Tongue (tissue), 1 donor: ENCODE measurements at regions not wholly inside any gene's neighbourhood (a gene's known extent, or its start where the extent isn't known, plus 50 kb on each side); places are given as distances from the start of the nearest gene placed in this dataset.
"Not testable (repeated sequence)": the region's sequence is repeated elsewhere in the genome, so short reads cannot be mapped to it uniquely, and the experiment has no call there.

Experiments used
- DNase-seq: peaks from one replicate; pipeline ENCODE4 v3.0.0-alpha.2; 2015

DNA sequence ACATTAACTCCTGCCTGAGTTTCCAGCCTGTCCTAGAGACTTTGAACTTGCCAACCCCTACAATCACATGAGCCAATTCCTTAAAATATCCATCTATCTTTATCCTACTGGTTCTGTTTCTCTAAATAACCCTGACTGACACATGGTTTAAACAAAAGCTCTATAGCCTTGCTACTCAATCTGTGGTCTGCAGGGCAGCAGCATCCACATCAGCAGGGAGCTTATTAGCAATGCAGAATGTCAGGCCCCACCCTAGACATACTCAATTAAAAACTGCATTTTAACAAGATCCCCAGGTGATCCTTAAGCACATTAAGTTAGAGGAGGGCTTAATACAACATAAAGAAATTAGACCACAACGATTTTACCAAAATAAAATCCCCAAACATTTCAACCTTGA is 108.3 kb upstream of the CPSF6 start:
- no peak for DNase-seq

DNA sequence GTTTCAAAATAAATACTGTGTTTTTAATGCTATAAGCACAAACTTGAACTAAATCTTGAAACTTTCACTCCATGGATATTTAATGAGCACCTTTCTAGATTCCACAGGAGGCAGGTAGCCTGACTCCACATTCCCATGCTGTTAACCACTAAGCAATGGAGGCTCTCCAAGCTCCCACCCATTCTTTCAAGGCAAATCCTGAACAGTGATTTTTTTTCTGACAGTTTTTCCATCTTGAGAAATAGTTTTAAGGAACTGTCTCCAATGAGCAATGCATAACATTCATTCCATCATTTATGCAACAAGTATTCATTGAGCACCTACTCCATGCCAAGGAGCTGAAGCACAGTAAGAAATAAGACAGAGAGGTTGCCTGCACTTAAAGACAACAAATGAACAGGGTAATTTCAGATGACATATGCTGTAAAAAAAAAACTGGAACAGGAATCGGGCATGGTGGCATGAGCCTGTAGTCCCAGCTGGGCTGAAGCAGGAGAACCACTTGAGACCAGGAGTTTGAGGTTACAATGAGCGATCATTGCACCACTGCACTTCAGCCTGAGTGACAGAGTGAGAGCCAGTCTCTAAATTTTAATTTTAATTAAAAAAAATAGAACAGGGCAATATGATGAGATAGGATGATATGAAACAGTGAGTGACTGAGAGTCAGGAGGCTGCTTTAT is 102.3 kb upstream of the CPSF6 start:
- DNase-seq: no peak

DNA sequence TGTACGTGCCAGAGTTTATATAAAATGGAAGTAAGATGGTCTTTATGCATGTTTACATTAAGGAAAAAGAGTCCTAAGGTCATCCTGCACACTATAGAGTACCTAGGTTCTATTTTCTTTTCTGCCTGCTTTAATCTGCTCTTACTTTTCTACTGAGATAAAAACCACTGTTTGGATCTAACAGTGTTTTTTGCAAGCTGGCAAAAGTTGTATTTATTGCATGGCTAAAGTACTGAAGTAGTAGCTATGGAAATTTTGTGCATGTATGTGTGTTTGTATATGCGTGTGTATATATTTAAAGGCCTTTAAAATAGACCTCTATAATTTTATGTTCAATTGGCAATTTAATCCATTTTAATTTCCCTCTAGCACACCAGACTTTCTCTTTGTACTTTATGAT is 98.3 kb upstream of the CPSF6 start:
- DNase-seq: no peak

DNA sequence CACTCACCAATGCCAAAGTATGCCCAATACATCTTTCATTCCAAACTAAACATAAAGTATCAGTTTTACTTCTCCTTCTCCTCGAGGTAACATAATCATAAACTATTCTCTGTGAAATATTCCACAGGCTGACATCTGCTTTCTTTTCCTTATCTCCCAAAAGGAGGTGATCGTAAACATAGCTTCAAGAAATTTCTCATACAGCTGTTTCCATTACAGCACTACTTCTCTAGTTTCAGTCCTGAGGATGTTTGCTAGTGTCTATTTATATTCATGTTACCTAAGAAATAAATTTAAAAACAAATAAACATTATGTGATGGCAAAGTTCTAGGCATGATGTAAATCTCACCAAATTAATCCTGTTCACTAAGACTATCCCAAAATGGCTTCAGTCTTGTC is 90.1 kb upstream of the CPSF6 start:
- DNase-seq: peak; percentile 60

DNA sequence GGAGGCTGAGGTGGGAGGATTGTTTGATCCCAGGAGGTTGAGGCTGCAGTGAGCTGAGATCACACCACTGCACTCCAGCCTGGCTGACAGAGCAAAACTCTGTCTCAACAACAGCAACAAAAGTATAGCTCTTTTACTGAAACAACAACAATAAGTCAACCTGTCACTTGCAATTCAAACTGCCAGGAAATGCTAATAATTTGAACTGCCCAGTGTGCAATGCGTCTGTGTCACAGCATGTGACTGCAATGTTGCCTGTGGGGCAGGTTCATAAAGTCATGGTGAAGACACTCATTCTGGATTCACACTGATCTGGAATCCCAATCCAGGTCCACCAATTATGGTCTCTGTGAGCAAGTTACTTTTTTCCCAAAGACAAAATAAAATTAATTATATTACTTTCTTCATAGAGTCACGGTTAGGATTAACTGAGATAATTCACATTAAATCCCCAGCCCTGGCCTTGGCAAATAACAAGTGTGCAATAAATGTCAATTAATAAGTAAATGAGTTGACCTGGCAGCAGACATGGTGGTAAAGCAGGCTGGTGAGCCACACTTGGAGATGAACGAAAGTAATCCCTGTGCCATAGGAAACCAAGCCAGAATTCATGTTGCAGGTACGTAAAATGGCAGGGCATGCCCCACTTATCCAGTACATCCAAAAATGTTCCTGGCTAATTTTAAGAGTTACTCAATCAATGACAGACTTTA is 89.1 kb upstream of the CPSF6 start:
- DNase-seq: no peak

DNA sequence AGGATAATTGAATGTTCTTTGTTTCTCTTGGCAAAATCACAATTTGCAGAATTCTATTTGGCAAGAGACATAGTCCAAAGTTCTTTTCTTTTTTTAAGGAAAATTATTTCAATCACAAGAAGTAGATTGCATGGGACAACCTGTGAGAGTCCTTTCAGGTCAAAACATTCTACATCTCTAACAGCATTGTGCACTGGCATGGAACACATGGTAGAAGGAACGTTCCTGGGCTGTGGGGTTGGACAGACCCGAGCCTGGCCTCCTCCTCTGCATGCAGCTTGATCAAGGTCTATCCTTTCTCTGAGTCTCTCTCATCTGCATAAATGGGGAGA is 88.6 kb upstream of the CPSF6 start:
- DNase-seq: no peak

DNA sequence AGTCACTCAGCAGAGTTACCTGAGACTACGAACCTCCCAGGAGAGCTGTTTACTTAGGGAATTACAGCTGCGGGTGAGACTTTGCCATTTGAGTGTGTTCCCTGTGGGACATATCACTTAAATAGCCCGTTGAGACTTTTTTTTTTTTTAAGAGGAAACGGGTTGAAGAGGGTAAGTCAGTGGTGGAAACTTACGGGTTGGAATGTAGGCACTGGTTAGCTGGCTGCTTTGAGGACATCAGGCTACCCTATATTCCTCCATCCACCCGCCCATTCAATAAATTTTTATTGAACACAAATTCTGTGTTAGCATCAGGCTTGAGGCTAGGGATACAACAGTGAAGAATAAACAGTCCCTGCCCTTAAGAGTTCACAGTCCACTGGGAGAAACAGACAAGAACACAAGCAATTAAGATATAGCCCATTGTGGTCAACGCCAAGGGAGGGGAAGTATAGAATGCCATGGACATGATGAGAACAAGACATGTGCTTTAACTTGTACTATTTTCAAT is 88.1 kb upstream of the CPSF6 start:
- peak; percentile 52 for DNase-seq

DNA sequence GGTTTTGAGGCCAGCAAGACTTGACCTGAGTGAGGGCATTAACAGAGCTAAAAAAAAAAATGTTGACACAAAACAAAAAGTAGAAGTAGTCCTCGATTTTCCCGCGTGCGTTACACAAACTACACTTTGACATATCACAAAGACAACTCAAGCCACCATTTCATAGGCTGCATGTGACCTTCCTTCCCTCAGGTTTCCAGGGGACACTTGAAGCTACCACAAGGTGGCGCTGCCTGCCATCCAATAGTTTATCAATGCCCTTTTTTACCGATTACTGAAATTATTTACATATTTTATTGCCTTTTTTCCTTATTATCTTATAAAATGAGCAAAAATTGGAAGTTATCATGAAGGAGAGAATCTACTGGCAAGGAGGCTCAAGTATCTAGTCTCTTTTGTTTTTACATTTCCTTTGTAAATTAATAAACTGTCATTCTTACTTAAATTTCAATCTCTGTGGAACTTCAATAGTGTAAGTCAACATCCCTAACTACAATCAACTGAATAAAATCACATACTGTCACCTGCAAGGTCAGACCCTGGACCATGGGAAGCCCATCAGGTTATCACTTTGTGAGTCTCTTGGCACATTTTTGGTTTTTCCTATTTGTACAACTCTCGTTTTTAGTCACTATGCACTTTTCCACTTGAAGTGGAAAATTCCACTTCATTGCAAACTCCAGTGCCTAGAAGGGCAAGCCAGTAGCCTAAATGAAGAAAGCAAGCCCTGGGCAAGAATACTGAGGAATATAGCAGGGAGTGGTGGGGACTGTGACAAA is 84.6 kb upstream of the CPSF6 start:
- peak; percentile 80 for DNase-seq

DNA sequence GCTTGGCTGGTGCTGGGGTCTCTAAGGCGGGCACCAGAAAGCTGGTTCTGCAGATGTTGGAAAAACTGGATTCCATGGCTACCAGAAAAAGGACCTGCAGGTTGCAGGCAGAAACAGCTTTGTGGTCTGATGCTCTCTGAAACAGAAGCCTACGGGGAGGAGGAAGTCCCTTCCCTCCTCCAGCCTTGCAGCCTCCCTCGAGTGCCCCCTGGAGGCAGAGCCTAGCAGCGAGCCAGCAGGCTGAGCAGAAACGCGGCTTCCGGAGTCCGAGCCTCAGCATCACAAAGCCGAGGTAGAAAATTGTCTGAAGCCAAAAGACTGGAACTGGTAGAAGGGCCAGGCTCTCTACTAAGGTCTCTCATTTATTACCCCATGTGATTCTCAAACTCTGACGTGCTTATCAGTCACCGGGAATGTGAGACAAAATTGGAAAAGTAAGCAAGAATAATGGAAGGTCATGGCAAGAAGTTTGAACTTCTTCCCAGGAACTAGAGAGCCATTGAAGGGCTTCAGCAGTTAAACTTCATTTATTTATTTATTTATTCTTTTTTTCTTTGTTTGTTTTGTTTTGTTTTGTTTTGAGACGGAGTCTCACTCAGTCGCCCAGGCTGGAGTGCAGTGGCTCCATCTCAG is 82.2 kb upstream of the CPSF6 start:
- DNase-seq: peak; percentile 89

DNA sequence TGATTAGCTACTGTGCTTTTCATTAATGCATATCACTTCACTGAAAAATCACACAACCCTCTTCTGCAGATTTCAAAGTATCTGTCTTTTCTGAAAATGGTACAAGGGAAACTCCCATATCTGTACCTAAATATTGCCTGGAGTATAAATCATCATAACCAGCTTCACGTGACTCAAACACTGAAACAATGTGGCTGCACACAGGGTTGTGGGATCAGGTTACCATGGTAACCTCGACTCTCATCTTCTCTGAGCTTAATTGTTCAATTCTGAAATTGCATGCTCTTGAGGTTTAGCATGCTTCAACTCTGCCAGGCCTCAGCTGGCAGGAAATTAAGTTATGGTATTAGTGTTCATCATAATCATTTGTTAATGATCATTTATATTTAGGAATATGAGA is 77.5 kb upstream of the CPSF6 start:
- no peak for DNase-seq

DNA sequence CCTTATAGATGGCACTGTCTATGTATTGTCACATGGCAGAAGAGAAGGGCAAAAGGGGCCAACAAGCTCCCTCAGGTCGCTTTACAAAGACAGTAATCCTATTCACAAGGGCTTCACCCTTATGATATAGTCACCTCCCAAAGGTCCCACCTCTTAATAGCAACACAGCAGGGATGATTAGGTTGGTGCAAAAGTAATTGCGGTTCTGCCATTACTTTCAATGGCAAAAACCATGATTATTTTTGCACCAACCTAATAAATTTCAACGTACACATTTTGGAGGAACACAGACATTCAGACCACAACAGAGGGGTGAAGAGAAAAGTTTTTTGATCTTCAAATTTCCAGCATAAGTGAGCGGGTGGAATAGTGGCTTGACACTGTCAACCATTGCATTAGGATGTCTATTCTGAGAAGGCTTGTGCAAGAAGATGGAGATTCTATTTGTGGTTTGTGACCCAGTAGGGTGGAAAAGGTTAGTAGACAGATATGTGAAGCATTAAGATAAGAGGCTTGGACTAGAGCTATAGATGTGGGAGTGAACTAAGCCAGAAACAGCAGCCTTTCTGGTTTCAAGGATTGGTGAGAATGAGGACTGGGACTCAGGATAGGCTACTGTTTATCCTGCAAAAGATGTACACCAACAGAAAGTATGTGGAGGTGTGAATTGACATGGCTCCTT is 75.5 kb upstream of the CPSF6 start:
- no peak for DNase-seq

DNA sequence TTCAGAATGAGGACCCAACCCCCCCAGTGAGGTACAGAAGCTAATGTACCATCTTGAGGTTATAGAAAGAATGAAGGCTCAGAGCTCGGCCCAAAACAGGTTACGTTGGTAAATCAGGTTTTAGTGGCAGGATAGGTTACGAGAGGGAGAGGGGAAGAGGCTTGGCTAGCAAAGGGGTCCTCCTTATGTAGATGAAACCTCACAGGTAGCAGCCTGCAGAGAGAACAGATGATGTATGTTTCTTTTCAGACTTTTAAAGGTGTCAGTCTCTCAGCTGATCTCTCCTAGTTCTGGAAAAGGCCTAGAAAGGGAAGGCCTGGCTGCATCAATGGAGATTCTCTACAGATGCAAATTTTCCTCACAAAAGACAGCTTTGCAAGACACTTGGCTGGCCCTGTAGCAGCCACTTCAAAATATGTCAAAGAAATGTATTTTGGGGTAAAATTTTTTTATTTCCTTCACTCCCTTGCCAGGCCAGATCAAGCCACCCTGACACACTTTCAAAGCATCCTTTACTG is 71.7 kb upstream of the CPSF6 start:
- DNase-seq: no peak

DNA sequence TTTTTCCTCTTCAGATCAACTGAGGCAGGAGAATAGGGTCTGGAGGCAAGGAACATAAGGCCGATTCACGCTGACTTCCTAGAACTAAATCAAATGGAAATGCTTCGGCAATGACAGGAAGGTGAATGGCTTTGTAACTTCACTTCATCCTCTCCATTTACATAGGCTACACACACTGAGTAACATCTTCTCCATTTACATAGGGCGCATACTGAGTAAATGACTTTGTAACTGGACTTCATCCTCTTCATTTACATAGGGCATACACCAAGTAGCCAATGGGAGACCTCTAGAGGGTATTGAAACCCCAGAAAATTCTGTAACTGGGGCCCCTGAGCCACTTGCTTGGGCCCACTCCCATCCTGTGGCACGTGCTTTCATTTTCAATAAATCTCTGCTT is 71.0 kb upstream of the CPSF6 start:
- DNase-seq: no peak

DNA sequence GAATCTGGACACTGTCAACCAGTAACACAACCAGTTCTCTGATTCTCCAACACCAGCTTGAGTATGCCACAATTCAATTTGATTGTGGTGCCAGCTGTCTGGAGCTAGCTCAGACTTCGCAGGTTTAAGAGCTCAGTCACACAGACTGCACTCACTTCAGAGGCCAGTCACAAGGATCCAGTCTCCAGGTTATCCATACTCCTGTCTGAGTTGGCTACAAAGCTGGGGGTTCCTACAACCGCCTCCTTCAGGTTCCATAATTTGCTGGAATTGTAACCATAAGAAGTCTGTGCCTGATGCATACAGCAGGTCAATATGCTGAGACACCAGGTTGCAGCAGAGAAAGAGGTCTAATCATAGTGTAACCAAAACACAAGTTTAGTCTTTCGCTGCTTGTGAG is 70.5 kb upstream of the CPSF6 start:
- no peak for DNase-seq

DNA sequence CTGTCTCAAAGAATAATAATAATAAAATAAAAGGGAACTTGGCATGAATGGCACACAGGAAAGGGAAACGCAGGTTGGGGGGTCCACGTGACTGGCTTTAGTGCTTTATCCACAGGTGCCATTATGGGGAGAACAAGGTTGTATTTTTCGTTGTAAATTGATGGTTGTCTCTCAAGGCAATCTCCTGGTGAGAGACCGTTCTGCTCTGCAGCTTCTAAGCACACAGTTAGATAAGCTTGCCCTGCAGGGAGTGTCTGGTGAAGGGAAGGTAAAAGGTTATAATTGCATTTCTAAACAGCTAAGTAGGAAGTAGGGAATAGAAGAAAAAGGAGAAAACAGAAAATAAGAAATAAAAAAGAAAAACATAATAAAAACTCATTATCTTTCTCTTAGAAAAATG is 69.1 kb upstream of the CPSF6 start:
- DNase-seq: no peak

DNA sequence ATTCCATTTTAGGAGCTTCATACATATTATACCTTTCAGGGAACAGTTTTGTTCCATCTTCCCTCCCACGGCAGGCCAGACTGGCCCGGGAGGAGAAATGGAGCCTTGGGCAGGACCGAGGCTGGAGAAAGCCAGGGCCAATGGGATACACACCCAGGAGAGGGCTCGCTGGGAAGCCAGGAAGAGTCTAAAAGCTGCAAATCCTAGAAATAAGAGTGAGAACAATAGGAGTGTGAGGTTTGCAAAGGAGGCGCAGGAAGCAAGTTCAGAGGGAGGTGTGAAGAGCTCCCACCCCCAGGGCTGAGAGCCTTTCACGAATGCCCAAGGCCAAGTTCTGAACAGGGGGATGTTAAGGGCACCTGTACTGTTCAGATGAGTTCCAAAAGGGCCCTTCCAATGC is 67.5 kb upstream of the CPSF6 start:
- DNase-seq: no peak

DNA sequence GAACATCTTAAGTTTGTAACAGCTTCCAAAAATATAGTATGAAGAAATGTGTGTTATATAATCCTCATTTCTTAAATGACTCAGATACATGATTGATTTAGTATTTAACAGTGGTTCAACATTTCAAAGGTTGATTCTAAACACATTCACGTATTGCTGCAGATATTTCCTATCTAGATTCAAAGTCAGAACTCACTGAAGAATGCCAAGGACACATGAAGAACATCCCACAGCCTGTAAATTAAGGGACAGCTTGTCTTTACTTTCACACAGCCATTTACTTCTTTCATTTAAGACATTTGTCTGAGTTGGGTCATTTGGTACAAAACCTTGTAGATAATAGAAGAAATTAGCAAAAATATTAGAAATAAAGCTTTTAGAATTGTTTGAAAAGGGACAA is 66.9 kb upstream of the CPSF6 start:
- DNase-seq: no peak

DNA sequence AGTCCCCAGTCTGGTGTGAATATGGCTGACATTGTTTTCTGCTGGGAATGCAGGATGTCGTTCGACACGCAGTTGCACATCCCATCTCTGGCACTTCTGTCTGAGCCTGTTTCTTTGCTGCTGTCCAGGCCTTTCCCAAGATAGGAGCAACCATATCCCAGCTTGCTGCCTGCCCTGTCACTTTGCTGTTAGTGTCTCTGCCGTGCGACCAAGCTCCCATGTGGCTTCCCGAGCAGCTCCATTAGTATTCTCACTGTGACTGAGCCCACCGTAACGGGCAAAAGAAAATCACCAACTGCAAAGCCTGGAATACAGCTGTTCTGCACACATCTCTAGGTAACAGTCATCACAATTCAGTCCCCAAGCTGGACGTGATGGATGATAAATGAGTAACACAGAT is 66.0 kb upstream of the CPSF6 start:
- DNase-seq: peak; percentile 23

DNA sequence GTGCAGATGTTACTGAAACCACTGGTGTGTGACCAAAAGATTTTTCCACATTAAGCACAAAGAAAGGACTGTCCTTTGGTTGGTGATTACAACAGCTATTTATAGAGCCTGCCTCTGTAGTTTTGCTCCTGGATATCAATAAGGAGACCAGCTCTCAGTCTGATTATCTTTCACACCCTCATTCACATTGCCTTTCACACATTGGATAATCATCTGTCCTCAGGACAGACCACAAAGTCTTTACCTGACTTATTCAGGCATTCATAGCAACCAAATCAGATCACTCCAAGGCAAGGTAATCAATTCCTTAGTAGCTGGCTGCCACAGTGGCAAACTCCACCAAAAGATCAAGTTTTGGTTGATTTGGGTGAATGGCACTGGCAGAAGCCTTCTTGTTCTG is 59.6 kb upstream of the CPSF6 start:
- DNase-seq: no peak

DNA sequence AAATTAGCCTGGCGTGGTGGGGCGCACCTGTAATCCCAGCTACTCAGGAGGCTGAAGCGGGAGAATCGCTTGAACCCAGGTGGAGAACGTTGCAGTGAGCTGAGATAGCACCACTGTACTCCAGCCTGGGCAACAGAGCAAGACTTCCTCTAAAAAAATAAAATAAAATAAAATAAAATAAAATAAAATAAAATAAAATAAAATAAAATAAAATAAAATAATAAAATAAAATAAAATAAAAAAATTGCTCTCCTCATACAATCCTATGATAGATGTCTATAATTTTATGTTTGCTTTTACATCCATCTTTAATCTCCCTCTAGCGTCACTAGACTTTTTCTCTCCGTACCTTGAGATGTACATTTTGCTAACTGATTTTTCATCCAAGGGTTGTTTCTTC is 51.8 kb upstream of the CPSF6 start:
- DNase-seq: not testable (repeated sequence)

DNA sequence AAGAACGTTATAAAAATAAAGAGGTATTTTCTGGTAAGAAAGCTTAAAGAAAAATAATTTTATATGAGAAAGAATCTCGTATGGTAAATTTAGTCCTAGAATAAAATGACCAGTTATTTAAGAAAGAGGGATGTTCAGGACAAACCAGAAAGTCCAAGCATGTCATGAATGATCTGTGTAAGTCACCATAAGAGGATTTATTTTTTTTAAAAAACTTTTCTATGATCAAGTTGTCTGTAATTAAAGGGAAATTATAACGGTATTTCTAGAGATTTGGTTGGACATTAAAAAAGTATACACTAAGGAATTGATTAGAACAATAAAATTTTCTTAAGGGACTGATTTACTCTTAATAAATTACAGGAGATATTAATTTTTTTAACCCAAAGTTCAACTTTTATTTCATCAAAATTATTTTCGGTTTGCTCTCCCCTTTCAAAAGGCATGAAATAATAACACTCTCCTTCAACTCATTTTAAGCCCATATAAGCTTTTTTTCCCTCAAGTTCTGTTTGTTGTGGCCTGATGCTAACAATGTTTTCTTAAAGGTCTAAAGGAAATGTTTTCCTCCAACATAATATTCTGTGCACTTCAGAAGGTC is 49.9 kb upstream of the CPSF6 start:
- DNase-seq: no peak
